ENCODE measurements at regions not wholly inside any gene's neighbourhood (a gene's known extent, or its start where the extent isn't known, plus 50 kb on each side); places are given as distances from the start of the nearest gene placed in this dataset.
A peak's percentile ranks its signal among the peaks of the same experiment; 100 is the strongest.

DNA sequence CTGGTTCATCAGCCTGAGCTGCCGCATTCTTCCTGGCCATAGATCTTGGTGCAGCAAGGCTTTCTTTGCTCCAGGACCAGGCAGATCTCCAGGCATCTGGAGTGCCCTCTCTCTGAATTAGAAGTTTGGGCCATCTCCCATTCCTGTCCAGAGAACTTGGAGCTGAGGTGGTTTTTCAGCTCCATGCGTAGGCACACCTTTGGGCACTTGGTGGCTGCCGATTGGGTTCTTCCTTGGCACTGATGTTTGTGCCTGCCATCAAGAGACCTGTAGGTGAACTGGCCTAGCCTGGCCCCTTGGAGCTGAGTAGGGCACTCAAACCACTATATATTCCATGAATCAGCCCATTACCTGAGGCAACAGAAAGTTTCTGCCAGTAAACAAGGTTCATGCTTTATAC is 206.0 kb upstream of the PCDH17 start:
- Mint-ChIP-seq H3K9me3 (peaks cover 20% of the 10 kb centered on the region), H3K27me3 (ENCODE audit: low read depth) (no peaks in the 10 kb centered on the region), H3K27ac (ENCODE audit: unreplicated experiment) (no peak overlapping the region), H3K36me3 (ENCODE audit: low read depth) (no peaks in the 10 kb centered on the region), H3K4me1 (no peaks in the 10 kb centered on the region), H3K4me3 (no peak overlapping the region)
- TF ChIP-seq, protein P1, sequence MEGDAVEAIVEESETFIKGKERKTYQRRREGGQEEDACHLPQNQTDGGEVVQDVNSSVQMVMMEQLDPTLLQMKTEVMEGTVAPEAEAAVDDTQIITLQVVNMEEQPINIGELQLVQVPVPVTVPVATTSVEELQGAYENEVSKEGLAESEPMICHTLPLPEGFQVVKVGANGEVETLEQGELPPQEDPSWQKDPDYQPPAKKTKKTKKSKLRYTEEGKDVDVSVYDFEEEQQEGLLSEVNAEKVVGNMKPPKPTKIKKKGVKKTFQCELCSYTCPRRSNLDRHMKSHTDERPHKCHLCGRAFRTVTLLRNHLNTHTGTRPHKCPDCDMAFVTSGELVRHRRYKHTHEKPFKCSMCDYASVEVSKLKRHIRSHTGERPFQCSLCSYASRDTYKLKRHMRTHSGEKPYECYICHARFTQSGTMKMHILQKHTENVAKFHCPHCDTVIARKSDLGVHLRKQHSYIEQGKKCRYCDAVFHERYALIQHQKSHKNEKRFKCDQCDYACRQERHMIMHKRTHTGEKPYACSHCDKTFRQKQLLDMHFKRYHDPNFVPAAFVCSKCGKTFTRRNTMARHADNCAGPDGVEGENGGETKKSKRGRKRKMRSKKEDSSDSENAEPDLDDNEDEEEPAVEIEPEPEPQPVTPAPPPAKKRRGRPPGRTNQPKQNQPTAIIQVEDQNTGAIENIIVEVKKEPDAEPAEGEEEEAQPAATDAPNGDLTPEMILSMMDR (conservative IDR thresholded peaks at IDR 0.05), result no peak
- DNase-seq (ENCODE audit: low read depth, low spot score), result no peak

DNA sequence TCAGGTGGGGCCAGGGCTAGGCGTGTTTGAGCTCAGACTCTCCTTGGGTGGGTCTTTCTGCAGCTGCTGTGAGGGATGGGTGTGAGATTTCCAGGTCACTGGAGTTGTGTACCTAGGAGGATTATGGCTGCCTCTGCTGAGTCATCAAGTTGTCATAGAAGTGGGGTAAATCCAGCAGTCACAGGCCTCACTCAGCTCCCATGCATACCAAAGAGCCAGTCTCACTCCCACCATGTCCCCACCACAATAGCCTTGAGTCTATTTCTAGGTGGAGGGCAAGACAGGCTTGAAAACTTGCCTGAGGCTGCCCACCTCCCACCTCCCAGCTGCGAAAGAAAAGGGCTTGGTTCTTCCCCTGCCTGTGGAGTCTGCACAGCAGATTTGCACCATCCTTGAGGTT is 194.0 kb upstream of the PCDH17 start:
- Mint-ChIP-seq H3K4me1 (no peaks in the 10 kb centered on the region), H3K4me3 (no peak overlapping the region), H3K27me3 (ENCODE audit: low read depth) (no peaks in the 10 kb centered on the region), H3K9me3 (no peaks in the 10 kb centered on the region), H3K27ac (ENCODE audit: unreplicated experiment) (no peak overlapping the region), H3K36me3 (ENCODE audit: low read depth) (no peaks in the 10 kb centered on the region)
- no peak for DNase-seq (ENCODE audit: low read depth, low spot score)
- TF ChIP-seq, protein P1 (conservative IDR thresholded peaks at IDR 0.05), result no peak

DNA sequence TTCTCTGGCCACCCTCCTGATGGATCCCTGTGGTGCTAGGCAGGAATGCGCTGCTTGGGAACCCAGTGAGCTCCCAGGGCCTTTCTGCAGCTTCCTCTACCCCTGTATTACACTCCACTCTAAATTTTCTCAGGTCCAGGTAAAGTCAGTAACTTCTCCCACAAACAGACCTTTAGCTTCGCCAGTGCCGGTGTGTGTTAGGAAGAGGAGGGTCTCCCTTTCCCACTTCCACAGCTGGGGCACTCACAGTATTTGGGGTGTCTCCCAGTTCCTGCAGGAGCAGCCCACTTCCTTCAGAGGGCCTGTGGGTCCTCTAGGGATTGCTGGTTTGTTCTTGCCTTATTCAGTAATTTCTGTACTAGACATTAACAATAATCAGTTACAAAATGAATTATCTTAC is 193.5 kb upstream of the PCDH17 start:
- no peak overlapping the region for H3K4me3 Mint-ChIP-seq
- no peaks in the 10 kb centered on the region for H3K4me1 Mint-ChIP-seq
- H3K9me3 Mint-ChIP-seq, result no peaks in the 10 kb centered on the region
- no peaks in the 10 kb centered on the region for H3K36me3 Mint-ChIP-seq (ENCODE audit: low read depth)
- H3K27ac Mint-ChIP-seq (ENCODE audit: unreplicated experiment), result peak overlapping the region; percentile 54
- TF ChIP-seq, protein P1 (conservative IDR thresholded peaks at IDR 0.05), result no peak
- no peak for DNase-seq (ENCODE audit: low read depth, low spot score)
- H3K27me3 Mint-ChIP-seq (ENCODE audit: low read depth), result no peaks in the 10 kb centered on the region

DNA sequence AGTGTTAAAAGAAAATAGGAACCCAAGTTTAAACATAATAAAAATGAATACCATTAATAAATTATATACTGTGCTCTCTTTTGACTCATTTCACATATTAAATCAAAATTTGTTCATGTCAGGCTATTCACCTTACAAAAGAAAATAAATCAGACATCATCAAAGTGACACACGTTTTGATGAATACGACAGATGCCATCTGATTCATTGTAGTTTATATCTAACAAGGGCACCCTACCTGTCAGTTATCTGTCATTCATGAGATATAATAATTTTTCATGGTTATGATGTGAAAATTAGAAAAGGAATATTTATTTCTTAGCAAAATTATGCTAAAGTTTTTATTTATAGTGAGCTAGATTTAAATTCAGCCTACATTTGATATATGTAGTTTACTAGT is 188.1 kb upstream of the PCDH17 start:
- DNase-seq (ENCODE audit: low read depth, low spot score), result no peak
- Mint-ChIP-seq H3K27ac (ENCODE audit: unreplicated experiment) (no peak overlapping the region), H3K27me3 (ENCODE audit: low read depth) (no peaks in the 10 kb centered on the region), H3K4me3 (no peak overlapping the region), H3K36me3 (ENCODE audit: low read depth) (no peaks in the 10 kb centered on the region), H3K9me3 (no peaks in the 10 kb centered on the region), H3K4me1 (no peaks in the 10 kb centered on the region)
- TF ChIP-seq, protein P1 (conservative IDR thresholded peaks at IDR 0.05), result no peak

DNA sequence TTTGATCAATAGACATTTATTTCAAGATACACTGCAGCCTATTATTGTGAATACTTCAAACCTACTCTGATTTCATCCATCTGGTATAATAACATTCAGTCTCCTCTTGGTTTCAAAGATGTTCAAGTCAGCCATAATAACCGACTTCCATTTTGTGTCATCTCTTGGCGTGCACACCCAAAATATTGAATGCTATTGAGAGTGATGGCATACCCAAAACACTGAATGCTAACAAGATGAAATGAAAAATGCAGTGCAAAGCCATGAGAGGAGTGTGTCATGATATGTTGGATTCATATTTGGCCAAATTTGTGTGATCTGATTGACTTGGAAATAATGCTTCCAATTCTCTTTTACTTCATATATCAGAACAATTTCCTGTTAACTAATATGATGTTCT is 181.2 kb upstream of the PCDH17 start:
- Mint-ChIP-seq H3K36me3 (ENCODE audit: low read depth) (no peaks in the 10 kb centered on the region), H3K27me3 (ENCODE audit: low read depth) (no peaks in the 10 kb centered on the region), H3K27ac (ENCODE audit: unreplicated experiment) (no peak overlapping the region), H3K4me1 (peaks cover 3% of the 10 kb centered on the region), H3K4me3 (no peak overlapping the region), H3K9me3 (no peaks in the 10 kb centered on the region)
- no peak for DNase-seq (ENCODE audit: low read depth, low spot score)
- TF ChIP-seq, protein P1 (conservative IDR thresholded peaks at IDR 0.05), result no peak

DNA sequence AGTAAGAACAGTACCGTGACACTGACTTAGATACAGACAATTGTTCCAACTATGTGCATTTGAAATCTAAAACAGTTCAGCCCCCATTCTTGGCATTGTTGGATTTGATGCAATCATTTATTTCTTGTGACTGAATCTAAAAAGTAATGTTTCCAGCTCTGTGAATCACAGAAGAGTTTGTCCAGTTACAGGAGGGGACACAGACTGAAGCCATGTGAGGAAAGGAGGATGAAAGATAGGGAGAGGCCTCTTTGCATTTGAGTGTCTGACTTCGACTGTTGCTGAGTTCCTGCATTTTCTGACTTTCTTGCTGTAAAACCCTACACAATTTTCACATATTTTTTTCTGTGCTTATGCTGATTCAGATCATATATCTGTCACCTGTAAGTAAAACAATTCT is 179.3 kb upstream of the PCDH17 start:
- no peak overlapping the region for H3K27ac Mint-ChIP-seq (ENCODE audit: unreplicated experiment)
- no peaks in the 10 kb centered on the region for H3K9me3 Mint-ChIP-seq
- no peak overlapping the region for H3K4me3 Mint-ChIP-seq
- TF ChIP-seq, protein P1 (conservative IDR thresholded peaks at IDR 0.05), result no peak
- no peaks in the 10 kb centered on the region for H3K36me3 Mint-ChIP-seq (ENCODE audit: low read depth)
- no peak for DNase-seq (ENCODE audit: low read depth, low spot score)
- peaks cover 3% of the 10 kb centered on the region for H3K4me1 Mint-ChIP-seq
- H3K27me3 Mint-ChIP-seq (ENCODE audit: low read depth), result no peaks in the 10 kb centered on the region
